SK-N-SH (cell line): ENCODE measurements at regions not wholly inside any gene's neighbourhood (a gene's known extent, or its start where the extent isn't known, plus 50 kb on each side); places are given as distances from the start of the nearest gene placed in this dataset.

ENCODE experiments used
- CTCF ChIA-PET: fragments of 300-600, 350-600 bp; formaldehyde crosslinking; extraction: SDS; loops from one replicate; lab custom pipeline; 2021; lab: Yijun Ruan, JAX
- POLR2A ChIA-PET: fragments of 350-600 bp; sonication (Branson Sonifier 250); formaldehyde crosslinking; extraction: SDS; loops from one replicate; lab custom pipeline; 2020; ENCODE audit warnings: antibody characterized with exemption, inconsistent platforms; lab: Yijun Ruan, JAX
- DNase-seq: peaks from one replicate; pipeline ENCODE4 v3.0.0; 2012
- H2AFZ ChIP-seq: fragments of 200-600 bp; sonication (generic); 2 replicates; pipeline ENCODE4 v1.8.1; 2016; ENCODE audit warnings: antibody characterized with exemption, mild to moderate bottlenecking, low read depth
- H3F3A ChIP-seq: fragments of 200-600 bp; sonication (generic); replicated peaks from 2 replicates; pipeline ENCODE3; 2016; ENCODE audit warnings: antibody characterized with exemption, mild to moderate bottlenecking; ENCODE audit not compliant: insufficient read depth
- H3K27ac ChIP-seq, 2 experiments: fragments of 200-500 bp in 1 of 2; fragments of 200-600 bp in 1 of 2; sonication (Bioruptor generic) in 1 of 2; sonication (generic), shearing (Covaris generic) in 1 of 2; 2 replicates each; pipeline versions ENCODE4 v1.5.1 to v1.6.1; 2014 to 2016; ENCODE audit warnings: low read depth in 2 of 2, inconsistent platforms in 1 of 2, low read length in 1 of 2, mild to moderate bottlenecking in 1 of 2, mixed read lengths in 1 of 2
- H3K27me3 ChIP-seq: fragments of 200-600 bp; sonication (generic), shearing (Covaris generic); 2 replicates; pipeline ENCODE4 v1.6.1; 2016; ENCODE audit warnings: mixed run types; ENCODE audit not compliant: insufficient read depth
- H3K36me3 ChIP-seq, 2 experiments: fragments of 200-500 bp in 1 of 2; fragments of 200-600 bp in 1 of 2; sonication (Bioruptor generic) in 1 of 2; sonication (generic) in 1 of 2; replicated peaks in 1 of 2; 2 replicates each; pipeline versions ENCODE3 to v1.5.1; 2014 to 2016; ENCODE audit warnings: low read length in 1 of 2, mild to moderate bottlenecking in 1 of 2; ENCODE audit not compliant: insufficient read depth in 2 of 2, control insufficient read depth in 1 of 2
- H3K4me1 ChIP-seq, 2 experiments: fragments of 200-500 bp in 1 of 2; fragments of 200-600 bp in 1 of 2; sonication (Bioruptor generic) in 1 of 2; sonication (generic), shearing (Covaris generic) in 1 of 2; 2 replicates each; pipeline versions ENCODE4 v1.5.1 to v1.6.1; 2014 to 2016; ENCODE audit warnings: low read depth in 1 of 2, low read length in 1 of 2, mixed run types in 1 of 2; ENCODE audit not compliant: insufficient read depth in 2 of 2, control insufficient read depth in 1 of 2
- H3K4me2 ChIP-seq: fragments of 200-600 bp; sonication (generic), shearing (Covaris generic); 2 replicates; pipeline ENCODE4 v1.6.1; 2017; ENCODE audit warnings: mixed run types
- H3K4me3 ChIP-seq, 2 experiments: fragments of 200-500 bp in 1 of 2; fragments of 200-600 bp in 1 of 2; sonication (Bioruptor generic) in 1 of 2; sonication (generic), shearing (Covaris generic) in 1 of 2; 2 replicates each; pipeline versions ENCODE4 v1.5.1 to v1.8.1; 2014 to 2016; ENCODE audit warnings: low read depth in 2 of 2, inconsistent platforms in 1 of 2, low read length in 1 of 2, mild to moderate bottlenecking in 1 of 2, mixed read lengths in 1 of 2, moderate library complexity in 1 of 2
- H3K79me2 ChIP-seq: fragments of 200-600 bp; sonication (generic); 2 replicates; pipeline ENCODE4 v1.8.1; 2017; ENCODE audit warnings: mild to moderate bottlenecking; ENCODE audit not compliant: insufficient read depth
- H3K9ac ChIP-seq: fragments of 200-600 bp; sonication (generic); 2 replicates; pipeline ENCODE4 v1.6.1; 2017; ENCODE audit warnings: mixed run types
- H3K9me2 ChIP-seq: fragments of 200-600 bp; sonication (generic); 2 replicates; pipeline ENCODE4 v1.6.1; 2017; ENCODE audit warnings: mixed run types
- H3K9me3 ChIP-seq: fragments of 200-600 bp; sonication (generic); 2 replicates; pipeline ENCODE4 v1.6.1; 2017; ENCODE audit warnings: mixed run types, mild to moderate bottlenecking, moderate library complexity
- H4K20me1 ChIP-seq: fragments of 200-600 bp; sonication (generic); 2 replicates; pipeline ENCODE4 v1.6.1; 2017; ENCODE audit warnings: mild to moderate bottlenecking, mixed run types; ENCODE audit not compliant: insufficient read depth
- CHD2 ChIP-seq: fragments of 150-350 bp; IDR thresholded peaks from 2 replicates; pipeline ENCODE4 v1.6.1; 2018; ENCODE audit warnings: low read length; ENCODE audit not compliant: partially characterized antibody
- FOXJ3 ChIP-seq: sonication (generic); formaldehyde crosslinking; IDR thresholded peaks from 2 replicates; pipeline ENCODE4 v1.5.1; 2020; ENCODE audit warnings: mild to moderate bottlenecking, missing genetic modification reagents
- IRF3 ChIP-seq: fragments of 150-350 bp; IDR thresholded peaks from 2 replicates; pipeline ENCODE4 v1.6.1; 2016; ENCODE audit warnings: mild to moderate bottlenecking, low read depth, low read length
- JUND ChIP-seq: IDR thresholded peaks from 2 replicates; pipeline ENCODE4 v1.4.0; 2012
- NRF1 ChIP-seq: IDR thresholded peaks from 2 replicates; pipeline ENCODE4 v1.6.1; 2012; ENCODE audit warnings: low read depth, mild to moderate bottlenecking, low read length
- SIN3A ChIP-seq: IDR thresholded peaks from 2 replicates; pipeline ENCODE4 v1.6.1; 2012; ENCODE audit warnings: low read depth, mild to moderate bottlenecking, low read length, moderate library complexity, borderline replicate concordance
- WGBS: methylation state at CpG from one replicate; pipeline ENCODE4 v1.1.6; 2017; ENCODE audit warnings: low lambda C conversion rate; 5-methylcytosine and 5-hydroxymethylcytosine counted together
- TF ChIP-seq, protein P1 (sequence below): IDR thresholded peaks from 2 replicates; pipeline ENCODE4 v1.4.0; 2012; ENCODE audit warnings: low read depth
- TF ChIP-seq, protein P2 (sequence below): IDR thresholded peaks from 2 replicates; pipeline ENCODE4 v1.4.0; 2012; ENCODE audit warnings: low read depth, borderline replicate concordance
- TF ChIP-seq, protein P3 (sequence below): fragments of 150-350 bp; IDR thresholded peaks from 2 replicates; pipeline ENCODE4 v1.6.1; 2017; ENCODE audit warnings: antibody characterized with exemption, low read length, low read depth, borderline replicate concordance
- TF ChIP-seq, protein P4 (sequence below): fragments of 200-600 bp; sonication (generic); IDR thresholded peaks from 2 replicates; pipeline ENCODE4 v1.6.1; 2017; ENCODE audit warnings: antibody characterized with exemption, mild to moderate bottlenecking, moderate library complexity

GRCh38 chr10:2729197-2729596, 338.2 kb upstream of the PFKP start:
- no peaks in the 10 kb centered on the region for H3K27me3 ChIP-seq
- H3F3A ChIP-seq, result no peaks in the 10 kb centered on the region
- no peaks in the 10 kb centered on the region for H3K36me3 ChIP-seq
- CTCF ChIA-PET, result no interaction called here
- no peak overlapping the region for H3K9ac ChIP-seq
- no peaks in the 10 kb centered on the region for H3K79me2 ChIP-seq
- POLR2A ChIA-PET, result no interaction called here
- no peaks in the 10 kb centered on the region for H4K20me1 ChIP-seq
- no peak overlapping the region for H3K4me3 ChIP-seq
- no peak overlapping the region for H3K27ac ChIP-seq
- H3K4me1 ChIP-seq, result no peaks in the 10 kb centered on the region
- DNase-seq, result no peak
- no peak overlapping the region for H2AFZ ChIP-seq
- no peaks in the 10 kb centered on the region for H3K9me3 ChIP-seq
- H3K9me2 ChIP-seq, result no peaks in the 10 kb centered on the region
- H3K4me2 ChIP-seq, result no peak overlapping the region
- WGBS, result 15% methylated on average over 4 of the region's 4 CpGs
- TF ChIP-seq SIN3A (no peak), FOXJ3 (CRISPR knock-in tag) (no peak)
- TF ChIP-seq, protein P1, sequence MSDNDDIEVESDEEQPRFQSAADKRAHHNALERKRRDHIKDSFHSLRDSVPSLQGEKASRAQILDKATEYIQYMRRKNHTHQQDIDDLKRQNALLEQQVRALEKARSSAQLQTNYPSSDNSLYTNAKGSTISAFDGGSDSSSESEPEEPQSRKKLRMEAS, result no peak

DNA sequence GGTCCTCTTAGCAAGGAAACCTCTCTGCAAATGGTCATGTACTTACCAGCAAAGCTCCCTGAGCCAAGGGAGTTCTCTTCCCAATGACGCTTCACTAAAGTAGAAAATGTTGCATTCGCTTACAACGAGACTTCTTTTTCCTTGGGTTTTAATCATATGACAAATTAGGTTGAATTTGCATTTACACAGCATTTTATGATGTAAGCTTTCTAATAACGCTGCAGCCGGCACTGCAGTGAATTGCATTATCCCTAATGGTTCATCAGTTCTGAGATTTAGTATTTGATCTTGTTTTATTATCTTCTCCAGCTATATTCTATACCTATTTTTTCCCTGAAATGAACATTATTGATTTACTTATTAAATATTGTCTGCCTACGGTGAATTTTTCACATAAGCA, 339.3 kb upstream of the PFKP start:
- H3F3A ChIP-seq, result no peaks in the 10 kb centered on the region
- H3K36me3 ChIP-seq, result no peaks in the 10 kb centered on the region
- POLR2A ChIA-PET, result no interaction called here
- DNase-seq, result no peak
- H3K4me2 ChIP-seq, result no peak overlapping the region
- no peak overlapping the region for H3K27ac ChIP-seq
- TF ChIP-seq FOXJ3 (CRISPR knock-in tag) (no peak), CHD2 (no peak), IRF3 (no peak), JUND (no peak), NRF1 (no peak), SIN3A (no peak)
- TF ChIP-seq, protein P2, sequence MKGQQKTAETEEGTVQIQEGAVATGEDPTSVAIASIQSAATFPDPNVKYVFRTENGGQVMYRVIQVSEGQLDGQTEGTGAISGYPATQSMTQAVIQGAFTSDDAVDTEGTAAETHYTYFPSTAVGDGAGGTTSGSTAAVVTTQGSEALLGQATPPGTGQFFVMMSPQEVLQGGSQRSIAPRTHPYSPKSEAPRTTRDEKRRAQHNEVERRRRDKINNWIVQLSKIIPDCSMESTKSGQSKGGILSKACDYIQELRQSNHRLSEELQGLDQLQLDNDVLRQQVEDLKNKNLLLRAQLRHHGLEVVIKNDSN, result no peak
- TF ChIP-seq, protein P3, sequence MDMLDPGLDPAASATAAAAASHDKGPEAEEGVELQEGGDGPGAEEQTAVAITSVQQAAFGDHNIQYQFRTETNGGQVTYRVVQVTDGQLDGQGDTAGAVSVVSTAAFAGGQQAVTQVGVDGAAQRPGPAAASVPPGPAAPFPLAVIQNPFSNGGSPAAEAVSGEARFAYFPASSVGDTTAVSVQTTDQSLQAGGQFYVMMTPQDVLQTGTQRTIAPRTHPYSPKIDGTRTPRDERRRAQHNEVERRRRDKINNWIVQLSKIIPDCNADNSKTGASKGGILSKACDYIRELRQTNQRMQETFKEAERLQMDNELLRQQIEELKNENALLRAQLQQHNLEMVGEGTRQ, result no peak
- TF ChIP-seq, protein P4, sequence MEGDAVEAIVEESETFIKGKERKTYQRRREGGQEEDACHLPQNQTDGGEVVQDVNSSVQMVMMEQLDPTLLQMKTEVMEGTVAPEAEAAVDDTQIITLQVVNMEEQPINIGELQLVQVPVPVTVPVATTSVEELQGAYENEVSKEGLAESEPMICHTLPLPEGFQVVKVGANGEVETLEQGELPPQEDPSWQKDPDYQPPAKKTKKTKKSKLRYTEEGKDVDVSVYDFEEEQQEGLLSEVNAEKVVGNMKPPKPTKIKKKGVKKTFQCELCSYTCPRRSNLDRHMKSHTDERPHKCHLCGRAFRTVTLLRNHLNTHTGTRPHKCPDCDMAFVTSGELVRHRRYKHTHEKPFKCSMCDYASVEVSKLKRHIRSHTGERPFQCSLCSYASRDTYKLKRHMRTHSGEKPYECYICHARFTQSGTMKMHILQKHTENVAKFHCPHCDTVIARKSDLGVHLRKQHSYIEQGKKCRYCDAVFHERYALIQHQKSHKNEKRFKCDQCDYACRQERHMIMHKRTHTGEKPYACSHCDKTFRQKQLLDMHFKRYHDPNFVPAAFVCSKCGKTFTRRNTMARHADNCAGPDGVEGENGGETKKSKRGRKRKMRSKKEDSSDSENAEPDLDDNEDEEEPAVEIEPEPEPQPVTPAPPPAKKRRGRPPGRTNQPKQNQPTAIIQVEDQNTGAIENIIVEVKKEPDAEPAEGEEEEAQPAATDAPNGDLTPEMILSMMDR, result no peak
- no peaks in the 10 kb centered on the region for H4K20me1 ChIP-seq
- H3K4me1 ChIP-seq, result no peaks in the 10 kb centered on the region
- no peak overlapping the region for H3K4me3 ChIP-seq
- no peaks in the 10 kb centered on the region for H3K9me3 ChIP-seq
- no peaks in the 10 kb centered on the region for H3K27me3 ChIP-seq
- H3K9ac ChIP-seq, result no peak overlapping the region
- CTCF ChIA-PET, result no interaction called here
- no peaks in the 10 kb centered on the region for H3K9me2 ChIP-seq
- no peaks in the 10 kb centered on the region for H3K79me2 ChIP-seq
- H2AFZ ChIP-seq, result no peak overlapping the region
- 53% methylated on average over 6 of the region's 6 CpGs for WGBS
